Inflammatory macrophage (primary cell): ENCODE measurements at regions not wholly inside any gene's neighbourhood (a gene's known extent, or its start where the extent isn't known, plus 50 kb on each side); places are given as distances from the start of the nearest gene placed in this dataset.

Experiments used
- DNase-seq, 2 donors: peaks; one replicate each; pipeline ENCODE4 v3.0.0-alpha.2; 2020 to 2022

DNA sequence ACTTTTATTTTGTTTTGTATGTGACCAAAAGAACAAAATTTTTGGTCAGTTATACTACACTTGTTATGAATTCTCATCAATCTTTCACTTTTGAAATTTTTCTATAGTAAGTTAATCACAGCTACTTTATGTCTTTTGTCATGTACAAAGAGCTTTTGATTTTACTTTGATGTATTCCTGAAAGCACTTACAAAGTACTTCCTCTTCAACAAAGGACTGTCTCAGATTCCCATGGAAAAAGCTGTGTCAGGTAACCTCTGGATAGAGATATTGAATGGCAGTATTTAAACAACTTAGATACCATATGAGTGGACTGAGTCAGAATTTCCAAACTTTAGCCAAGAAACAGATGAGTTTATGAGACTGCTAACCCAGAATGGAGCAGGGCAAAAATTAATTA, 689.3 kb upstream of the ATXN8OS start:
- no peak for DNase-seq

GRCh38 chr13:69410761-69411160, 696.9 kb upstream of the ATXN8OS start:
- no peak for DNase-seq

GRCh38 chr13:69391756-69392155, 715.9 kb upstream of the ATXN8OS start:
- no peak for DNase-seq

DNA sequence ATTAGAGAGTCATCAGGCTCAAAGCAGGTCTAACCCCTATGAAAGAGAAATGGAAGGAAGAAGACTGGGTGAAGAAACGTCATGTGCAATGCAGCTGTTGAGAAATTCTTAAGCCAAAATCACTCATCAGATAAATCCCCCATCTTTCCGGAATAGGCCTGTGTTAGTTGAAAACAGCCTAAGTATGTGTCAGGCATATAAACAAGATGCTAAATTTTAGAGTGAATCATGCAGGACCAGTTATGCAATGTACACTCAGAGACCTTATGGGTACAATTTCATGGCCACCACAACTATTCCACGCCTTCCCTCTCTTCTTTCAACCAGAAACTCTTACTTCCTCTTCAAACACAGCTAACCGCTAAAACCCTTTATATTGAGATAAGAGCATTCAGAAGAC, 717.7 kb upstream of the ATXN8OS start:
- no peak for DNase-seq

DNA sequence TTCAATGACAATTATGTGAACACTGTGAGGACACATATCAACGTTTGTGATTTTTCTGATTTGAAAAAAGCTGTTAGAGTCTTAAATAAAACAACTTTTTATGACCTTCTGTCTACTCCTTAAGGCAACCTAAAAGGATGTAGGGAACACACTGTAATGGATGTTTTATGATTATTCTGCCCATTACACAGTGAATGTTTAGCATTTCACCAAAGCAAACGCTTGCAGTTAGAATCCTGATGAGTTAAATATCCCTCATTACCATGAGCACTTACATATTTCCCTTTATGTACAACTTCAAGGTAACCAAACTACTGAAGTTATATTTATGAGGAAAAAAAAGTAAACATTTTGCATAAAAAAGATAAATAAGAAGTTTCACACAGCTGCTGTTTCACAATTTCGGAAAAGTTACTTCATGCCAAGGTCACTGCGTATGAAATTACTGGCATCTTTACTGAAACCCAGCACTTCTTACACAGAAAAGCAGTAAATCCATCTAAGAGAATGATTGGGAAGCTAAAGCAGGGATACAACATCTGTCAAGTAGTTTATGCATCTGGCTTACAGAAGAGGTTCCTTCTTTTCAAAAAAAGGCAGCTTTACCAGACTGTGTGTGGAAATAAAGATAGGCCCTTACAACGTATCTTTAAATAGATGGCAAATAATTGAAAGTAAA, 733.7 kb upstream of the ATXN8OS start:
- no peak for DNase-seq

GRCh38 chr13:69363360-69363759, 744.3 kb upstream of the ATXN8OS start:
- no peak for DNase-seq

DNA sequence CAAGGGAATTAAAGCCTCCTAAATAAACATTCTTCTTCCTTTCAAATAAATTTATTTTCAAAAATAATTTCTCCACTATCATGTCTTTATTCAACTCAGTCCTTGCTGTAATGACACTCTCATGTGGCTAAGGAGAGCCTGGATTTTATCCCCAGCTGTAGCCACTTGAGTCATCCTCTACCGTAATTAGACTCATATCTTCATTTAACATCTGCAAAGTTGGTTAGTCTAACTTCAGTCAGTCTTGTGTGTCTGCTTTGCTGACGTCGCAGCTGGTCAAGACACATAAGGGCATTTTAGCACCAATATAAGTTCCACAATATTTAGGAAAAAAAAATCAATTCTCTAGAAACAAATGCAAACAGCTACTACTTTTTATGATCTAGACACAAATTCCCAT, 776.4 kb upstream of the ATXN8OS start:
- no peak for DNase-seq

DNA sequence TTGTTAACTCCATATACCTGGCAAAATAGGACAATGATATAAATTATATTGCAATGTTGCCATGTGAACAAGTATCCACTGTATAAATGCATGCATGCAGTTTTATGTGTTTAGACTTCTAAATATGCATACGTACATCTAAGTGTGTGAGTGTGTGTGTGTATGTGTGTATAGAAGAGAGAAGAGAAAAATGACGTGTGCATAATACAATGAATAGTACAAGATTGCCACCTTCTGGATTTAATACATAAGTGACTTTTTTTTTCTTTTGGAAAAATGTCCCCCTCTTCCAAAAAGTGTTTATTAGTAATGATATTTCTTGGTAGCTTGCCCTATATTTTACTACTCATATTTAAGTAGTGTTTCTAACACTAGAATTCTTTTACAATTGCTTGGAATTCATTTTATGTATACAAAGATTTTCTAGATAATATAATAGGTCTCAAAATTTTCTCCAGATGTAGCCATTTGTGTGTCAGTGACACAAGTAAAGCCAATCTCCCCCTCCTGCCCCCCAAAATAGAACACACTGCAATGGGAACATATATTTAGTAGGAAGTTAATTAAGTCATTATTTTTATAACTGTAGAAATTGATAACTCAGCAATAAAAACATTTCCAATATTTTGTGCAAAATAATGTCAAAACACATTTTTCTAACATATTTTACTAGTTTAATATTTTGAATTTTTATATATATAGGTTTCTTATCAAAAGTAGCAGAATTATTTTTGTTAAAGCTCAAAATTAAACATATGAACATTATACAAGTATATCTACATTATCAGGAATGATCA, 783.3 kb upstream of the ATXN8OS start:
- no peak for DNase-seq

DNA sequence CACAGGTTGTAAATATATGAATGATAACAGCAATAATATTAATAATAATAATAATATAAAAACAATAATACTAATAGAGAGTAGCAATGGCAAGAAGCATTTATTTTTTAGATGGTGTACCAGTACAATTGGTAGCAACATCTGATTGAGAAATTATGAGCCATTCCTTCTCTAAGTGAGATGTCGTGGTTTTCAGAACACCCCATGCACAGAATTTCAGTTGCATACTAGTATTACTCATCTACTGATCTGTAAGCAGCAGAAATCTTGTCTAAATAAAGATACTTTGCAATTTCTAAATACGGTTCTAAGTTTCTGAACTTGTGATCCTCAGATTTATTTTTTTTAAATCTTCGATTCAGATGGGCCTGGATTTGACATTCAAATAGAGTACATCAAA, 788.0 kb upstream of the ATXN8OS start:
- no peak for DNase-seq

- DNase-seq: no peak
Measured at GRCh38 chr13:69315039-69315438, 792.6 kb upstream of the ATXN8OS start.

- DNase-seq: no peak
Measured at GRCh38 chr13:69306766-69307165, 800.9 kb upstream of the ATXN8OS start.

GRCh38 chr13:69300131-69300530, 807.5 kb upstream of the ATXN8OS start:
- DNase-seq: no peak

GRCh38 chr13:69296130-69296529, 811.5 kb upstream of the ATXN8OS start:
- DNase-seq: no peak

- no peak for DNase-seq
Measured at GRCh38 chr13:69292789-69293425, 814.7 kb upstream of the ATXN8OS start.

DNA sequence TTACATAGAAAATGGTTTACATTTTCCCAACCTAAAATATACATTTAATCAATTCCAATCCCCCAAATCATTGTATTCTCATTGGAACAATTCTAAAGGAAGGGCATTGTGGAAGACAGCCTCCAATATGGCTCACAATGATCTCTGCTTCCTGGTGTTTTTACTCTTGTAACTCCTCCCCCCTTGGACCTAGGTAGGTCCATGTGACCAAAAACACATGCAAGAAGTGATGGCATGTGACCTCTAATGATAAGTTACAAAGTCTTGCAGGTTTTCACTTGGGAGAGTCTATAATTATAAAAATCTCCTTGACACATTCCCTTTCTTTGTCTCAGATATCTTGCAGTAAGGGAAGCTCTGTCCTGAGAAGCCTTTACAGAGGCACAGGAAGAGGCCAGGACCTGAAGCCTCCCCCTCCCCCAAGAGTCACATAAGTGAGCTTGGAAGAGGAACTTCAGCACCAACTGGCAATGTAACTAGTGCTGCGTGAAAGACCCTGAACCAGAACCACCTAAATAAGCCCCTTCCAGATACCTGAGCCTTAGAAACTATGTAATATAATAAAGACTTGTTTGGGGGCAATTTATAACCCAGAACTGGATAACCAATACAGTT, 816.2 kb upstream of the ATXN8OS start:
- DNase-seq: no peak

- no peak for DNase-seq
Measured at GRCh38 chr13:69288026-69288425, 819.6 kb upstream of the ATXN8OS start.

DNA sequence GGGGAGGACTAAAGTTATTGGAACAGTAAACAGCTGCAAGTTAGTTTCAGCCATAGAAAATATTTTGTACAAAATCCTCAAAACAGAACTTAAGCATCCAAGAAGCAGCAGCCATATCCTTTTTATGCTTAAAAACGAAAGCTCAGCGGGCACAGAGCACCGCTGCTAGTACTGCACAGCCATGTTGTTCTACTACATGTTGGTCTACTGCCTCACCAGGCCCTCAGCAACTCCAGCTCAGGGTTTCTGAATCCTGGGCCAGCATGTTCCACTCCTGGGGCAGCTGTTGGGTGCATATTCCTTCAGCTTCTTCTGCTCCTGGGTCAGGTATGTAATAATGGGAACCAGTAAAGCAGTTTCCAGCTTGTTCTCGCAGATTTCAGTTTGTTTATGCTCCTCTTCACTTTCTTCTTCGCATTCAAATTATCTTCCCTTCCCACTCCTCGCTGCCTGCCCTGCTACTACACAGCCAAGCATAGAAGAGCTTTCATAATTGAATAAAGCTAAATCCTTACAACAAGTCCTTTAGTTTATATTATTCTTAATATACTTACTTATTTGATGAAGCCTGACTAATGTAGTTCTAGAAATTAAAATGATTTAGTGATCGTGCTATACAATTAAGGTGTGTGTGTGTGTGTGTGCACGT, 820.5 kb upstream of the ATXN8OS start:
- no peak for DNase-seq

- no peak for DNase-seq
Measured at GRCh38 chr13:69283837-69284236, 823.8 kb upstream of the ATXN8OS start.

DNA sequence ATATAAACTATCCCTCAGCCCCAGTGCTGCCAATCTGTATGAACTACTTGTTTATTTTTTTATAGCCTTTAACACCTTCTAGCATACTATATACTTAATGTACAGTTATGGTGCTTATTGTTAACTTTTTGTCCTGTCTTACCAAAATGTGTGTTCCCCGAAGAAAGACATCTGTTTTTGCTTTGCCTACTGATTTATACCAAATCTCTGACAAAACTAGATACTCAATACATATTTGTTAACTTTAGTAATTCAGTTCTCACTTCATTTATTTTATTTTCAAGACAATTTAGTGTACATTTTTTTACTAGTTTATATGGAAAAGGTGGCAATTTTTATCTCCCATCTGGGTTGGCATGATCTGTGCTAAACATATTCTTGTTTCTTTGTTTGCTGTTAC, 824.3 kb upstream of the ATXN8OS start:
- DNase-seq: no peak

- DNase-seq: no peak
Measured at GRCh38 chr13:69280399-69280798, 827.2 kb upstream of the ATXN8OS start.

DNA sequence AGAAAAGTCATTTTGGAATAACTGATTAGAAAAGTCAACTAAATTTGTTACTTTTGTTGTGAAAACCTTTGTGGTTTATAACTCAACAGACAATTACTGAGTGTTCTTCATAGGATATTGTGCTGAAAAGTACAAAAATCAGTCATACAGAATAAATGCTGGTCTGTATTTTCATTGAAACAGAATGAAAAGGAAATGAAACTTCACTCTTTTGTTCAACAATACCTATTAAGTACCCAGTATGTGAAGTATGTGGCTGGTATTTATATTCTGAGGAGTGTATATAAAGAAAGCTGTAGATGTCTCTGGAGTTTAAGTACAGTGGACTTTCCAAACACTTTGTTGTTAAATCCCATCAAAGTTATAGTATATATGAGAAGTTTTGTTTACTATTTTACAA, 828.4 kb upstream of the ATXN8OS start:
- no peak for DNase-seq

DNA sequence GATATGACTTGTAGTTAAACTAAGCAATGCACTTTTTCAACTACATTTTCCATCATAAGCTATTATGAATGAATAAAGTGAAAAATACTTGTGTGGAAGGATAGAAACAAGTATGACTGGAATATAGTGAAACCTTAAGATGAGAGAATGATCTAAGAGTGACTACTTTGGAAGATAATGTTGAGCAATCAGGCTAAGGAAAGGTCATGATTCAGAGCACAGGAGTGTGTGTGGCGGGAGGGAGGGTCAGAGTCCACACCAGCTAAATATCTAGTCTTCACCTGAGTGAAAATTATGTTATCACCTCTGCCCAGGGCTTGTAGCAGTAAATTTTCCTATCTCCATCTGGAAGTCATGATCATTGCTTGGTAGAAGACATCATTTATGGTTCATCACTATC, 833.4 kb upstream of the ATXN8OS start:
- no peak for DNase-seq
